GM19238 (cell line): ENCODE measurements at regions not wholly inside any gene's neighbourhood (a gene's known extent, or its start where the extent isn't known, plus 50 kb on each side); places are given as distances from the start of the nearest gene placed in this dataset.

Experiments used
- DNase-seq: peaks from one replicate; pipeline ENCODE4 v3.0.0; 2011; ENCODE audit warnings: low spot score; ENCODE audit not compliant: insufficient read length

GRCh38 chr4:171186700-171187099 is 626.5 kb upstream of the GALNTL6 start:
- no peak for DNase-seq

- DNase-seq, result no peak
Observed at GRCh38 chr4:171181090-171181489, 632.1 kb upstream of the GALNTL6 start.

- DNase-seq, result no peak
Observed at GRCh38 chr4:171170671-171171070, 642.5 kb upstream of the GALNTL6 start.

- no peak for DNase-seq
Observed at GRCh38 chr4:171169396-171169795, 643.8 kb upstream of the GALNTL6 start.

GRCh38 chr4:171162478-171162877 is 650.7 kb upstream of the GALNTL6 start:
- DNase-seq, result no peak

GRCh38 chr4:171157462-171158082 is 655.6 kb upstream of the GALNTL6 start:
- DNase-seq, result no peak

GRCh38 chr4:171142639-171143038 is 670.6 kb upstream of the GALNTL6 start:
- no peak for DNase-seq

- DNase-seq, result no peak
Observed at GRCh38 chr4:171142045-171142444, 671.2 kb upstream of the GALNTL6 start.

- no peak for DNase-seq
Observed at GRCh38 chr4:171130256-171130801, 682.9 kb upstream of the GALNTL6 start.

GRCh38 chr4:171118091-171118490 is 695.1 kb upstream of the GALNTL6 start:
- DNase-seq, result no peak

- DNase-seq, result no peak
Observed at GRCh38 chr4:171117457-171117856, 695.7 kb upstream of the GALNTL6 start.

- no peak for DNase-seq
Observed at GRCh38 chr4:171101845-171102244, 711.4 kb upstream of the GALNTL6 start.

GRCh38 chr4:171087089-171087488 is 726.1 kb upstream of the GALNTL6 start:
- no peak for DNase-seq

- DNase-seq, result no peak
Observed at GRCh38 chr4:171067422-171067821, 745.8 kb upstream of the GALNTL6 start.

GRCh38 chr4:171049380-171049779 is 763.8 kb upstream of the GALNTL6 start:
- no peak for DNase-seq

GRCh38 chr4:171042989-171043524 is 770.1 kb upstream of the GALNTL6 start:
- no peak for DNase-seq

GRCh38 chr4:171035909-171036308 is 777.3 kb upstream of the GALNTL6 start:
- no peak for DNase-seq

- DNase-seq, result no peak
Observed at GRCh38 chr4:171031338-171031737, 781.9 kb upstream of the GALNTL6 start.

- no peak for DNase-seq
Observed at GRCh38 chr4:171025776-171026175, 787.4 kb upstream of the GALNTL6 start.

GRCh38 chr4:171025343-171025742 is 787.9 kb upstream of the GALNTL6 start:
- DNase-seq, result no peak

GRCh38 chr4:171024720-171025303 is 788.4 kb upstream of the GALNTL6 start:
- no peak for DNase-seq

GRCh38 chr4:171022824-171023230 is 790.4 kb upstream of the GALNTL6 start:
- DNase-seq, result no peak

GRCh38 chr4:171017593-171017992 is 795.6 kb upstream of the GALNTL6 start:
- DNase-seq, result no peak
